HEK293 (cell line): ENCODE measurements at regions not wholly inside any gene's neighbourhood (a gene's known extent, or its start where the extent isn't known, plus 50 kb on each side); places are given as distances from the start of the nearest gene placed in this dataset.

Experiments used
- CTCF ChIA-PET: fragments of 350-600 bp; formaldehyde crosslinking; extraction: SDS; loops from one replicate; lab custom pipeline; 2021; ENCODE audit warnings: antibody characterized with exemption; lab: Yijun Ruan, JAX
- POLR2A ChIA-PET: fragments of 300-600 bp; formaldehyde crosslinking; extraction: SDS; loops from one replicate; lab custom pipeline; 2020; ENCODE audit warnings: antibody characterized with exemption, inconsistent platforms; lab: Yijun Ruan, JAX
- H3K27ac ChIP-seq: fragments of 200-500 bp; sonication (Bioruptor generic); 2 replicates; pipeline ENCODE4 v1.5.1; 2014; ENCODE audit warnings: low read depth, low read length, control low read depth, inconsistent platforms; ENCODE audit errors: extremely low read depth
- H3K36me3 ChIP-seq, 2 experiments: fragments of 200-500 bp in 1 of 2; sonication (Bioruptor generic) in 1 of 2; 1 replicate in 1 of 2; 2 replicates in 1 of 2; pipeline ENCODE4 v1.5.1; 2014 to 2017; ENCODE audit warnings: inconsistent platforms in 2 of 2, low read length in 2 of 2; ENCODE audit not compliant: control insufficient read depth in 2 of 2, insufficient read depth in 1 of 2
- H3K4me1 ChIP-seq: fragments of 200-500 bp; sonication (Bioruptor generic); 2 replicates; pipeline ENCODE4 v1.5.1; 2014; ENCODE audit warnings: mild to moderate bottlenecking, low read length, inconsistent platforms; ENCODE audit not compliant: control insufficient read depth, insufficient read depth
- H3K4me3 ChIP-seq: 2 replicates; pipeline ENCODE4 v1.5.1; 2011; ENCODE audit warnings: low read depth, mild to moderate bottlenecking, control low read depth, low read length, moderate library complexity
- H3K9me3 ChIP-seq: fragments of 200-500 bp; sonication (Bioruptor generic); 2 replicates; pipeline ENCODE4 v1.5.1; 2014; ENCODE audit warnings: low read depth, low read length, inconsistent platforms; ENCODE audit not compliant: control insufficient read depth, insufficient read depth
- BCL11A ChIP-seq: fragments of 450-650 bp; formaldehyde crosslinking; IDR thresholded peaks from 2 replicates; pipeline ENCODE4 v1.5.1; 2016; ENCODE audit warnings: low read depth, missing biosample characterization, missing genetic modification characterization
- BCL11B ChIP-seq: fragments of 450-650 bp; formaldehyde crosslinking; IDR thresholded peaks from 2 replicates; pipeline ENCODE4 v1.5.1; 2016; ENCODE audit warnings: low read depth, missing biosample characterization, missing genetic modification characterization
- HOXD13 ChIP-seq: sonication (generic); formaldehyde crosslinking; IDR thresholded peaks from 2 replicates; pipeline ENCODE4 v1.8.0; 2022; ENCODE audit warnings: missing genetic modification reagents, borderline replicate concordance
- RBAK ChIP-seq: fragments of 450-650 bp; formaldehyde crosslinking; IDR thresholded peaks from 2 replicates; pipeline ENCODE4 v1.5.1; 2016; ENCODE audit warnings: missing biosample characterization, missing genetic modification characterization
- SP7 ChIP-seq: fragments of 450-650 bp; formaldehyde crosslinking; IDR thresholded peaks from 2 replicates; pipeline ENCODE4 v1.5.1; 2016; ENCODE audit warnings: missing biosample characterization, missing genetic modification characterization
- TCF7L2 ChIP-seq: IDR thresholded peaks from 2 replicates; pipeline ENCODE4 v1.6.1; 2011; ENCODE audit warnings: low read depth, mild to moderate bottlenecking, inconsistent platforms, low read length, moderate library complexity, borderline replicate concordance
- WT1 ChIP-seq: fragments of 450-650 bp; formaldehyde crosslinking; IDR thresholded peaks from 2 replicates; pipeline ENCODE4 v1.5.1; 2016; ENCODE audit warnings: missing biosample characterization, missing genetic modification characterization
- ZNF19 ChIP-seq: fragments of 450-650 bp; formaldehyde crosslinking; IDR thresholded peaks from 2 replicates; pipeline ENCODE4; 2016; ENCODE audit warnings: missing biosample characterization, missing genetic modification characterization, low read depth
- ZNF37A ChIP-seq: fragments of 450-650 bp; IDR thresholded peaks from 2 replicates; pipeline ENCODE4 v1.5.1; 2018; ENCODE audit warnings: missing biosample characterization, missing genetic modification characterization
- ZNF510 ChIP-seq: fragments of 450-650 bp; formaldehyde crosslinking; IDR thresholded peaks from 2 replicates; pipeline ENCODE4 v1.5.1; 2018; ENCODE audit warnings: mild to moderate bottlenecking, missing genetic modification characterization, missing biosample characterization; ENCODE audit not compliant: insufficient replicate concordance
- ZNF514 ChIP-seq: fragments of 450-650 bp; formaldehyde crosslinking; IDR thresholded peaks from 2 replicates; pipeline ENCODE4 v1.5.1; 2016; ENCODE audit warnings: missing biosample characterization, missing genetic modification characterization
- ZNF658 ChIP-seq: fragments of 450-650 bp; formaldehyde crosslinking; IDR thresholded peaks from 2 replicates; pipeline ENCODE4; 2016; ENCODE audit warnings: missing biosample characterization, missing genetic modification characterization
- ZNF776 ChIP-seq: fragments of 450-650 bp; formaldehyde crosslinking; IDR thresholded peaks from 2 replicates; pipeline ENCODE4 v1.5.0; 2017; ENCODE audit warnings: missing biosample characterization, missing genetic modification characterization, borderline replicate concordance
- ZNF792 ChIP-seq: fragments of 450-650 bp; formaldehyde crosslinking; IDR thresholded peaks from 2 replicates; pipeline ENCODE4 v1.5.1; 2016; ENCODE audit warnings: missing biosample characterization, missing genetic modification characterization
- ZNF837 ChIP-seq: fragments of 450-650 bp; formaldehyde crosslinking; IDR thresholded peaks from 2 replicates; pipeline ENCODE4 v1.5.1; 2016; ENCODE audit warnings: missing biosample characterization, missing genetic modification characterization
- ZSCAN16 ChIP-seq: fragments of 450-650 bp; formaldehyde crosslinking; IDR thresholded peaks from 2 replicates; pipeline ENCODE4 v1.5.1; 2016; ENCODE audit warnings: missing biosample characterization, missing genetic modification characterization
- TF ChIP-seq, protein P1 (sequence below): fragments of 450-650 bp; formaldehyde crosslinking; conservative IDR thresholded peaks from 2 replicates; pipeline ENCODE4 v1.5.1; 2016; ENCODE audit warnings: low read depth, missing biosample characterization, missing genetic modification characterization
- TF ChIP-seq, protein P2 (sequence below): fragments of 450-650 bp; formaldehyde crosslinking; IDR thresholded peaks from 2 replicates; pipeline ENCODE4 v1.5.1; 2016; ENCODE audit warnings: missing biosample characterization, missing genetic modification characterization, low read depth
- TF ChIP-seq, protein P3 (sequence below): fragments of 450-650 bp; formaldehyde crosslinking; IDR thresholded peaks from 2 replicates; pipeline ENCODE4 v1.5.1; 2017; ENCODE audit warnings: missing biosample characterization, missing genetic modification characterization
- TF ChIP-seq, protein P4 (sequence below): fragments of 450-650 bp; formaldehyde crosslinking; IDR thresholded peaks from 2 replicates; pipeline ENCODE4 v1.5.1; 2016; ENCODE audit warnings: missing biosample characterization, missing genetic modification characterization

DNA sequence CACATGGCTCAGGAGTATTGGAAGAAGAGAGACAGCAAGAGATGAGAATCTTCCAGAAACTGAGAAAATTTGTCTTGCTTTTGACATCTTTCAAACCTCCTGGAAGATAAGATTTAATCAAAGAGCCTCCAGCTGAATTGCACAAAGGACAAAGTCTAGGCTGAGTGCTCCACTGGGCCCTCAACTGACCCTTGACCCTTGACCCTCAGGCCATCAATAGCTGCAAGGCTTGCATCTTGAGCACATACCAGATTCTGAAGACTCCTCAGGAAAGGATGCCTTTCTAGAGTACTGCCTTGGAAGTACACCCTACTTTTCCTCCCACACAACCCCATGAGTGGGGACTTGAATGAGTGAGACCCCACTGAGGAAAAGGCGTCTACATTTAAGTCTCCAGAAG, 1125.5 kb downstream of the BCL11A start (continued):
- TF ChIP-seq, protein P1, sequence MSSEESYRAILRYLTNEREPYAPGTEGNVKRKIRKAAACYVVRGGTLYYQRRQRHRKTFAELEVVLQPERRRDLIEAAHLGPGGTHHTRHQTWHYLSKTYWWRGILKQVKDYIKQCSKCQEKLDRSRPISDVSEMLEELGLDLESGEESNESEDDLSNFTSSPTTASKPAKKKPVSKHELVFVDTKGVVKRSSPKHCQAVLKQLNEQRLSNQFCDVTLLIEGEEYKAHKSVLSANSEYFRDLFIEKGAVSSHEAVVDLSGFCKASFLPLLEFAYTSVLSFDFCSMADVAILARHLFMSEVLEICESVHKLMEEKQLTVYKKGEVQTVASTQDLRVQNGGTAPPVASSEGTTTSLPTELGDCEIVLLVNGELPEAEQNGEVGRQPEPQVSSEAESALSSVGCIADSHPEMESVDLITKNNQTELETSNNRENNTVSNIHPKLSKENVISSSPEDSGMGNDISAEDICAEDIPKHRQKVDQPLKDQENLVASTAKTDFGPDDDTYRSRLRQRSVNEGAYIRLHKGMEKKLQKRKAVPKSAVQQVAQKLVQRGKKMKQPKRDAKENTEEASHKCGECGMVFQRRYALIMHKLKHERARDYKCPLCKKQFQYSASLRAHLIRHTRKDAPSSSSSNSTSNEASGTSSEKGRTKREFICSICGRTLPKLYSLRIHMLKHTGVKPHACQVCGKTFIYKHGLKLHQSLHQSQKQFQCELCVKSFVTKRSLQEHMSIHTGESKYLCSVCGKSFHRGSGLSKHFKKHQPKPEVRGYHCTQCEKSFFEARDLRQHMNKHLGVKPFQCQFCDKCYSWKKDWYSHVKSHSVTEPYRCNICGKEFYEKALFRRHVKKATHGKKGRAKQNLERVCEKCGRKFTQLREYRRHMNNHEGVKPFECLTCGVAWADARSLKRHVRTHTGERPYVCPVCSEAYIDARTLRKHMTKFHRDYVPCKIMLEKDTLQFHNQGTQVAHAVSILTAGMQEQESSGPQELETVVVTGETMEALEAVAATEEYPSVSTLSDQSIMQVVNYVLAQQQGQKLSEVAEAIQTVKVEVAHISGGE (tag by site-specific recombination), result no peak
- TF ChIP-seq ZSCAN16, result no peak

DNA sequence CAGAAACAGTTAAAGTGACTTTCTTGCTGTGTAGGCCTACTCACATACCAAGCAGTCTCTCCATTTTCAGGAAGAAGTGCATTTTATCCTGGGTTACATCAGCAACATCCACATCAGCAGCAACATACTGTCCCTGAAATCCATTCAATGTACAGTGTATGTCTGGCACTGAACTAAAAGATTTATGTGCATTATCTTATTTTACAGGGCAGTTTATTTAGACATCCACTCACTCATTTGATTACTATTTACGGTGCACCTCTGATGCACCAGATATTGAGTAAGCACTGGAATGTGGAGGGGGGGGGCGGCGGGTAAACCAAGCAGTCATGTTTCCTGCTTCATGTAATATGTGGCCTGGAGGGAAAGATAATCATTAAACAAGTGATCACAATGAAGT, 1128.2 kb downstream of the BCL11A start:
- Histone ChIP-seq H3K4me3 (no peak overlapping the region), H3K9me3 (no peaks in the 10 kb centered on the region), H3K27ac (no peak overlapping the region)
- TF ChIP-seq BCL11A, result no peak
- TF ChIP-seq ZNF510 (tag by site-specific recombination), result no peak
- no peak for TF ChIP-seq ZNF776 (tag by site-specific recombination)
- TF ChIP-seq HOXD13 (CRISPR knock-in tag), result no peak
- no peak for TF ChIP-seq ZNF19 (tag by site-specific recombination)
- no peak for TF ChIP-seq ZNF792
- TF ChIP-seq WT1 (tag by site-specific recombination), result no peak
- TF ChIP-seq ZNF658 (tag by site-specific recombination), result no peak
- no peak for TF ChIP-seq SP7 (tag by site-specific recombination)
- TF ChIP-seq RBAK (tag by site-specific recombination), result no peak
- TF ChIP-seq, protein P2, sequence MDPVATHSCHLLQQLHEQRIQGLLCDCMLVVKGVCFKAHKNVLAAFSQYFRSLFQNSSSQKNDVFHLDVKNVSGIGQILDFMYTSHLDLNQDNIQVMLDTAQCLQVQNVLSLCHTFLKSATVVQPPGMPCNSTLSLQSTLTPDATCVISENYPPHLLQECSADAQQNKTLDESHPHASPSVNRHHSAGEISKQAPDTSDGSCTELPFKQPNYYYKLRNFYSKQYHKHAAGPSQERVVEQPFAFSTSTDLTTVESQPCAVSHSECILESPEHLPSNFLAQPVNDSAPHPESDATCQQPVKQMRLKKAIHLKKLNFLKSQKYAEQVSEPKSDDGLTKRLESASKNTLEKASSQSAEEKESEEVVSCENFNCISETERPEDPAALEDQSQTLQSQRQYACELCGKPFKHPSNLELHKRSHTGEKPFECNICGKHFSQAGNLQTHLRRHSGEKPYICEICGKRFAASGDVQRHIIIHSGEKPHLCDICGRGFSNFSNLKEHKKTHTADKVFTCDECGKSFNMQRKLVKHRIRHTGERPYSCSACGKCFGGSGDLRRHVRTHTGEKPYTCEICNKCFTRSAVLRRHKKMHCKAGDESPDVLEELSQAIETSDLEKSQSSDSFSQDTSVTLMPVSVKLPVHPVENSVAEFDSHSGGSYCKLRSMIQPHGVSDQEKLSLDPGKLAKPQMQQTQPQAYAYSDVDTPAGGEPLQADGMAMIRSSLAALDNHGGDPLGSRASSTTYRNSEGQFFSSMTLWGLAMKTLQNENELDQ (tag by site-specific recombination), result no peak
- no peak for TF ChIP-seq BCL11B (tag by site-specific recombination)
- no peak for TF ChIP-seq ZNF514 (tag by site-specific recombination)
- TF ChIP-seq ZNF837 (tag by site-specific recombination), result no peak
- no peak for TF ChIP-seq TCF7L2
- TF ChIP-seq, protein P3, sequence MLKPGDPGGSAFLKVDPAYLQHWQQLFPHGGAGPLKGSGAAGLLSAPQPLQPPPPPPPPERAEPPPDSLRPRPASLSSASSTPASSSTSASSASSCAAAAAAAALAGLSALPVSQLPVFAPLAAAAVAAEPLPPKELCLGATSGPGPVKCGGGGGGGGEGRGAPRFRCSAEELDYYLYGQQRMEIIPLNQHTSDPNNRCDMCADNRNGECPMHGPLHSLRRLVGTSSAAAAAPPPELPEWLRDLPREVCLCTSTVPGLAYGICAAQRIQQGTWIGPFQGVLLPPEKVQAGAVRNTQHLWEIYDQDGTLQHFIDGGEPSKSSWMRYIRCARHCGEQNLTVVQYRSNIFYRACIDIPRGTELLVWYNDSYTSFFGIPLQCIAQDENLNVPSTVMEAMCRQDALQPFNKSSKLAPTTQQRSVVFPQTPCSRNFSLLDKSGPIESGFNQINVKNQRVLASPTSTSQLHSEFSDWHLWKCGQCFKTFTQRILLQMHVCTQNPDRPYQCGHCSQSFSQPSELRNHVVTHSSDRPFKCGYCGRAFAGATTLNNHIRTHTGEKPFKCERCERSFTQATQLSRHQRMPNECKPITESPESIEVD (tag by site-specific recombination), result no peak
- no peak for TF ChIP-seq ZNF37A
- TF ChIP-seq, protein P4, sequence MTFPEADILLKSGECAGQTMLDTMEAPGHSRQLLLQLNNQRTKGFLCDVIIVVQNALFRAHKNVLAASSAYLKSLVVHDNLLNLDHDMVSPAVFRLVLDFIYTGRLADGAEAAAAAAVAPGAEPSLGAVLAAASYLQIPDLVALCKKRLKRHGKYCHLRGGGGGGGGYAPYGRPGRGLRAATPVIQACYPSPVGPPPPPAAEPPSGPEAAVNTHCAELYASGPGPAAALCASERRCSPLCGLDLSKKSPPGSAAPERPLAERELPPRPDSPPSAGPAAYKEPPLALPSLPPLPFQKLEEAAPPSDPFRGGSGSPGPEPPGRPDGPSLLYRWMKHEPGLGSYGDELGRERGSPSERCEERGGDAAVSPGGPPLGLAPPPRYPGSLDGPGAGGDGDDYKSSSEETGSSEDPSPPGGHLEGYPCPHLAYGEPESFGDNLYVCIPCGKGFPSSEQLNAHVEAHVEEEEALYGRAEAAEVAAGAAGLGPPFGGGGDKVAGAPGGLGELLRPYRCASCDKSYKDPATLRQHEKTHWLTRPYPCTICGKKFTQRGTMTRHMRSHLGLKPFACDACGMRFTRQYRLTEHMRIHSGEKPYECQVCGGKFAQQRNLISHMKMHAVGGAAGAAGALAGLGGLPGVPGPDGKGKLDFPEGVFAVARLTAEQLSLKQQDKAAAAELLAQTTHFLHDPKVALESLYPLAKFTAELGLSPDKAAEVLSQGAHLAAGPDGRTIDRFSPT (tag by site-specific recombination), result no peak
- TF ChIP-seq, all 188 proteins: peak for 0
- CTCF ChIA-PET, result interaction anchor here (0.5 to 0.6 kb wide), 2 partner anchors 15 to 230 kb away, joined by 3 read pairs; no protein-coding TSS in a partner anchor
- POLR2A ChIA-PET, result no interaction called here
- no peaks in the 10 kb centered on the region for H3K4me1 ChIP-seq
- H3K36me3 ChIP-seq, result no peaks in the 10 kb centered on the region
